A549 (cell line): ENCODE measurements at regions not wholly inside any gene's neighbourhood (a gene's known extent, or its start where the extent isn't known, plus 50 kb on each side); places are given as distances from the start of the nearest gene placed in this dataset.

Experiments used
- ATAC-seq, 2 experiments: fragments of 200-7000 bp in 1 of 2; fragments of >200 bp in 1 of 2; cut with Nextera tagmentation in 1 of 2; cut with Tn5 transposase in 1 of 2; 3 replicates each; pipeline versions ENCODE4 v1.8.0 to v1.9.1; 2018 to 2020; ENCODE audit warnings: mild to moderate bottlenecking in 1 of 2, moderate library complexity in 1 of 2
- CTCF ChIA-PET: fragments of 300-600 bp; sonication (Branson Sonifier 250); formaldehyde crosslinking; extraction: SDS; loops from one replicate; lab custom pipeline; 2021; ENCODE audit warnings: antibody characterized with exemption, inconsistent platforms; lab: Yijun Ruan, JAX
- POLR2A ChIA-PET: fragments of 350-600 bp; formaldehyde crosslinking; extraction: SDS; loops from one replicate; lab custom pipeline; 2021; ENCODE audit warnings: antibody characterized with exemption, inconsistent platforms; lab: Yijun Ruan, JAX
- DNase-seq, 2 experiments: peaks; one replicate each; pipeline versions ENCODE4 v3.0.0 to v3.0.0-alpha.2; 2011 to 2016; ENCODE audit warnings: low read depth in 1 of 2, low spot score in 1 of 2
- FAIRE-seq: peaks from 2 replicates; lab custom pipeline; 2011; peaks lifted over from hg19 to GRCh38; lab: Jason Lieb, UNC
- H3K27ac ChIP-seq, 2 experiments: fragments of >200 bp; sonication (Bioruptor Twin); formaldehyde crosslinking; 3 replicates each; pipeline ENCODE4 v1.5.1; 2016 to 2017
- H3K4me1 ChIP-seq: fragments of >200 bp; sonication (Bioruptor Twin); formaldehyde crosslinking; 3 replicates; pipeline ENCODE4 v1.6.1; 2016
- H3K4me2 ChIP-seq: fragments of >200 bp; sonication (Bioruptor Twin); formaldehyde crosslinking; 3 replicates; pipeline ENCODE4 v1.6.1; 2016
- H3K4me3 ChIP-seq: fragments of >200 bp; sonication (Bioruptor Twin); formaldehyde crosslinking; 3 replicates; pipeline ENCODE4 v1.5.1; 2016
- H3K9me3 ChIP-seq: fragments of >200 bp; sonication (Bioruptor Twin); formaldehyde crosslinking; 3 replicates; pipeline ENCODE4 v1.6.1; 2016
- CBX8 ChIP-seq: fragments of 200-600 bp; sonication (generic); IDR thresholded peaks from 2 replicates; pipeline ENCODE4 v1.6.1; 2016
- CEBPB ChIP-seq, 2 experiments: fragments of >200 bp in 1 of 2; sonication (Bioruptor Twin) in 1 of 2; formaldehyde crosslinking in 1 of 2; IDR thresholded peaks; 2 replicates each; pipeline ENCODE4 v1.6.1; 2012 to 2016
- CHD4 ChIP-seq: fragments of 200-600 bp; sonication (generic); IDR thresholded peaks from 2 replicates; pipeline ENCODE4 v1.6.1; 2016; ENCODE audit warnings: antibody characterized with exemption, mild to moderate bottlenecking, borderline replicate concordance
- EHF ChIP-seq: fragments of 250-450 bp; sonication (Bioruptor Pico); IDR thresholded peaks from 2 replicates; pipeline ENCODE4 v1.5.0; 2020; ENCODE audit warnings: mild to moderate bottlenecking
- EP300 ChIP-seq, 2 experiments: fragments of >200 bp; sonication (Bioruptor Twin); formaldehyde crosslinking; IDR thresholded peaks; 2 replicates in 1 of 2; 3 replicates in 1 of 2; pipeline ENCODE4 v1.6.1; 2016 to 2017
- ESRRA ChIP-seq: fragments of 150-350 bp; IDR thresholded peaks from 2 replicates; pipeline ENCODE4 v1.6.1; 2014; ENCODE audit warnings: mild to moderate bottlenecking, low read length, borderline replicate concordance
- FOXS1 ChIP-seq: fragments of 250-450 bp; sonication (Bioruptor Pico); IDR thresholded peaks from 2 replicates; pipeline ENCODE4 v1.5.0; 2020; ENCODE audit warnings: mild to moderate bottlenecking, moderate library complexity
- HEYL ChIP-seq: fragments of 250-450 bp; sonication (Bioruptor Pico); IDR thresholded peaks from 2 replicates; pipeline ENCODE4 v1.8.0; 2021; ENCODE audit warnings: mild to moderate bottlenecking, moderate library complexity
- HMGXB4 ChIP-seq: fragments of 250-450 bp; sonication (Bioruptor Pico); IDR thresholded peaks from 2 replicates; pipeline ENCODE4 v1.5.0; 2021; ENCODE audit warnings: mild to moderate bottlenecking, moderate library complexity, borderline replicate concordance
- HOXB13 ChIP-seq: fragments of 250-450 bp; sonication (Bioruptor Pico); IDR thresholded peaks from 2 replicates; pipeline ENCODE4 v1.5.0; 2020; ENCODE audit warnings: low read depth, mild to moderate bottlenecking, moderate library complexity
- HOXB5 ChIP-seq: fragments of 250-450 bp; sonication (Bioruptor Pico); IDR thresholded peaks from 2 replicates; pipeline ENCODE4 v1.5.0; 2020; ENCODE audit warnings: mild to moderate bottlenecking, moderate library complexity
- JUNB ChIP-seq: fragments of >200 bp; sonication (Bioruptor Twin); formaldehyde crosslinking; IDR thresholded peaks from 2 replicates; pipeline ENCODE4 v1.6.1; 2016
- KDM1A ChIP-seq: fragments of 200-600 bp; sonication (generic); IDR thresholded peaks from 2 replicates; pipeline ENCODE4 v1.6.1; 2016; ENCODE audit warnings: low read depth, mild to moderate bottlenecking
- MAFK ChIP-seq: fragments of 450-650 bp; IDR thresholded peaks from 2 replicates; pipeline ENCODE4 v1.6.1; 2014; ENCODE audit not compliant: partially characterized antibody
- MAZ ChIP-seq: fragments of 150-350 bp; IDR thresholded peaks from 2 replicates; pipeline ENCODE4 v1.6.1; 2014; ENCODE audit warnings: antibody characterized with exemption, low read depth, low read length, borderline replicate concordance
- MYC ChIP-seq: IDR thresholded peaks from 2 replicates; pipeline ENCODE4 v1.6.1; 2012; ENCODE audit warnings: mild to moderate bottlenecking, inconsistent platforms, low read length, improper control_type of control experiment, borderline replicate concordance
- RARB ChIP-seq: fragments of 250-450 bp; sonication (Bioruptor Pico); IDR thresholded peaks from 2 replicates; pipeline ENCODE4 v1.8.0; 2021; ENCODE audit warnings: mild to moderate bottlenecking, moderate library complexity
- RCOR1 ChIP-seq: fragments of 150-350 bp; IDR thresholded peaks from 2 replicates; pipeline ENCODE4 v1.6.1; 2014; ENCODE audit warnings: antibody characterized with exemption, low read length, low read depth
- RFX5 ChIP-seq: fragments of 450-650 bp; IDR thresholded peaks from 2 replicates; pipeline ENCODE4 v1.7.1; 2014; ENCODE audit warnings: antibody characterized with exemption, mild to moderate bottlenecking, moderate library complexity
- RNF2 ChIP-seq: fragments of 200-600 bp; sonication (generic); IDR thresholded peaks from 2 replicates; pipeline ENCODE4 v1.6.1; 2016; ENCODE audit warnings: low read depth, mild to moderate bottlenecking, antibody characterized with exemption, moderate library complexity, borderline replicate concordance
- SMC3 ChIP-seq: fragments of >200 bp; sonication (Bioruptor Twin); formaldehyde crosslinking; IDR thresholded peaks from 3 replicates; pipeline ENCODE4 v1.6.1; 2018; ENCODE audit warnings: inconsistent platforms
- SREBF2 ChIP-seq: fragments of 450-650 bp; IDR thresholded peaks from 2 replicates; pipeline ENCODE4 v1.6.1; 2014; ENCODE audit warnings: mild to moderate bottlenecking, moderate library complexity
- TFCP2L1 ChIP-seq: fragments of 250-450 bp; sonication (Bioruptor Pico); IDR thresholded peaks from 2 replicates; pipeline ENCODE4 v1.5.0; 2021; ENCODE audit warnings: mild to moderate bottlenecking
- TP53 ChIP-seq: fragments of 250-450 bp; sonication (Bioruptor Pico); IDR thresholded peaks from 2 replicates; pipeline ENCODE4 v1.5.0; 2021; ENCODE audit warnings: mild to moderate bottlenecking, moderate library complexity
- ZC3H11A ChIP-seq: fragments of 450-650 bp; IDR thresholded peaks from 2 replicates; pipeline ENCODE4 v1.6.1; 2014; ENCODE audit warnings: antibody characterized with exemption, mild to moderate bottlenecking
- ZSCAN20 ChIP-seq: fragments of 250-450 bp; sonication (Bioruptor Pico); IDR thresholded peaks from 2 replicates; pipeline ENCODE4 v1.8.0; 2022; ENCODE audit warnings: mild to moderate bottlenecking, moderate library complexity
- WGBS: methylation state at CpG from one replicate; pipeline ENCODE4 v1.1.6; 2017; ENCODE audit errors: missing lambda C conversion rate; 5-methylcytosine and 5-hydroxymethylcytosine counted together
- TF ChIP-seq, protein P1 (sequence below): fragments of >200 bp; sonication (Bioruptor Twin); formaldehyde crosslinking; IDR thresholded peaks from 3 replicates; pipeline ENCODE4 v1.5.1; 2016
- TF ChIP-seq, protein P2 (sequence below): IDR thresholded peaks from 2 replicates; pipeline ENCODE4 v1.6.1; 2012

DNA sequence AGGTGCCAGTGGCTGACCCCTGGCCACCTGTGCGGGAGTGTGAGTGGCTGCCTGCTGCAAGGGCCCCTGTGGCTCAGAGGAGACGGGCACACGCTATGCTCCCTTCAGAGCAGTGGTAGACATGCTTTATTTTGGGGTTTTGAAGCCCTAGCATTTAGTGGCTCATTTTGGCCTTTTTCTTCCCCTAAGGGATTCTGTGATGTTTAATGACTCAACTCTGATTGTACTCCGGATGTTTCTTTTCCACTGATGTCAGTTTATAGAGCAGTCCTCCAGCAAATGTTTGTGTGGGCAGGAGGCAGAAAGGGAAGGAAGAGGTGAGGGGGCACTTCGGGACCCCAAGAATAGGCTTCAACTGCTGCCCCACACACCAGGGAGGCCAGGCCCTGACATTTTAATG lies 288.9 kb upstream of the C2CD4B start:
- H3K4me2 ChIP-seq = no peak overlapping the region
- no peak overlapping the region for H3K4me3 ChIP-seq
- DNase-seq (no peak), ATAC-seq (no peak), FAIRE-seq (no peak)
- H3K9me3 ChIP-seq = no peaks in the 10 kb centered on the region
- ChIA-PET CTCF (no interaction called here), POLR2A (no interaction called here)
- no peak overlapping the region for H3K27ac ChIP-seq
- no peaks in the 10 kb centered on the region for H3K4me1 ChIP-seq
- WGBS = 77% methylated on average over 5 of the region's 5 CpGs
- TF ChIP-seq RARB (CRISPR knock-in tag) (no peak), JUNB (no peak), MAZ (no peak), RNF2 (no peak), TP53 (no peak), CBX8 (no peak), RFX5 (no peak), HOXB13 (CRISPR knock-in tag) (no peak), RCOR1 (no peak), ZSCAN20 (CRISPR knock-in tag) (no peak), CHD4 (no peak), MAFK (no peak), EP300 (IDR thresholded peaks at IDR 0.05) (no peak), CEBPB (IDR thresholded peaks at IDR 0.05) (no peak), HOXB5 (CRISPR knock-in tag) (no peak), TFCP2L1 (CRISPR knock-in tag) (no peak)
- TF ChIP-seq, protein P1, sequence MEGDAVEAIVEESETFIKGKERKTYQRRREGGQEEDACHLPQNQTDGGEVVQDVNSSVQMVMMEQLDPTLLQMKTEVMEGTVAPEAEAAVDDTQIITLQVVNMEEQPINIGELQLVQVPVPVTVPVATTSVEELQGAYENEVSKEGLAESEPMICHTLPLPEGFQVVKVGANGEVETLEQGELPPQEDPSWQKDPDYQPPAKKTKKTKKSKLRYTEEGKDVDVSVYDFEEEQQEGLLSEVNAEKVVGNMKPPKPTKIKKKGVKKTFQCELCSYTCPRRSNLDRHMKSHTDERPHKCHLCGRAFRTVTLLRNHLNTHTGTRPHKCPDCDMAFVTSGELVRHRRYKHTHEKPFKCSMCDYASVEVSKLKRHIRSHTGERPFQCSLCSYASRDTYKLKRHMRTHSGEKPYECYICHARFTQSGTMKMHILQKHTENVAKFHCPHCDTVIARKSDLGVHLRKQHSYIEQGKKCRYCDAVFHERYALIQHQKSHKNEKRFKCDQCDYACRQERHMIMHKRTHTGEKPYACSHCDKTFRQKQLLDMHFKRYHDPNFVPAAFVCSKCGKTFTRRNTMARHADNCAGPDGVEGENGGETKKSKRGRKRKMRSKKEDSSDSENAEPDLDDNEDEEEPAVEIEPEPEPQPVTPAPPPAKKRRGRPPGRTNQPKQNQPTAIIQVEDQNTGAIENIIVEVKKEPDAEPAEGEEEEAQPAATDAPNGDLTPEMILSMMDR = no peak
- TF ChIP-seq, protein P2, sequence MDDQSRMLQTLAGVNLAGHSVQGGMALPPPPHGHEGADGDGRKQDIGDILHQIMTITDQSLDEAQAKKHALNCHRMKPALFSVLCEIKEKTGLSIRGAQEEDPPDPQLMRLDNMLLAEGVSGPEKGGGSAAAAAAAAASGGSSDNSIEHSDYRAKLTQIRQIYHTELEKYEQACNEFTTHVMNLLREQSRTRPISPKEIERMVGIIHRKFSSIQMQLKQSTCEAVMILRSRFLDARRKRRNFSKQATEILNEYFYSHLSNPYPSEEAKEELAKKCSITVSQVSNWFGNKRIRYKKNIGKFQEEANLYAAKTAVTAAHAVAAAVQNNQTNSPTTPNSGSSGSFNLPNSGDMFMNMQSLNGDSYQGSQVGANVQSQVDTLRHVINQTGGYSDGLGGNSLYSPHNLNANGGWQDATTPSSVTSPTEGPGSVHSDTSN = no peak
- TF ChIP-seq, all 56 proteins: peak for 0

DNA sequence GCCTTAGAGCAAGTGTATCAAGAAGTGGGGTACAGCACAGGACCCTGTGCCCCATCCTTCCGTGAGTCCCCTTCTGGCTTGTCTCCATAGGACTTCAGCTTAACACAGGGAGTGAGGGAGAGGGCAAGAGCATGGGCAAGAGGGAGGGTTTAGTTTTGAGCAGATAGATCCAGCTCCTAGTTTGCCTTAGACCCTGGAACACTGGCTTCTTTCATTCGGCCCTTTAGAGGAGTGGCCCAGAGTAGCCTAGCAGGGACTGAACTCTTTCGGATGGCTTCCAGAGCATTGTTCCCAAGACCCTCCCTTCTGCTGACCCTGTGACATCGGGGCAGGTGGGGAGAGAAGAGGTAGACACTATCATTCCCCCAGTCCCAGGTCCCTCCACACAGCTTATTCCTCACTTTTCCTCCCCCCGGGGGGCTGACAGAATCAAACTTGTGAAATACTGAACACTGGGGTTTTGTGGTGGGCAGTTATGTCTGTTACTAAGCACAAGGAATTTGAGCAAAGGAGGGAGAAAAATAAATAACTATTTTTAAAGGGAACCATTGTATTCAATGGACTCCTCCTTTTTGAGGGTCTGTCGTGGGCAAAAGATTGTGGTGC lies 289.6 kb upstream of the C2CD4B start:
- Histone ChIP-seq H3K9me3 (no peaks in the 10 kb centered on the region), H3K4me1 (no peaks in the 10 kb centered on the region), H3K27ac (no peak overlapping the region), H3K4me2 (no peak overlapping the region), H3K4me3 (no peak overlapping the region)
- POLR2A ChIA-PET = no interaction called here
- TF ChIP-seq HMGXB4 (CRISPR knock-in tag) (no peak), ESRRA (no peak), ZC3H11A (no peak), JUNB (no peak), SMC3 (no peak), FOXS1 (CRISPR knock-in tag) (no peak), KDM1A (no peak), SREBF2 (no peak), MYC (no peak), HEYL (CRISPR knock-in tag) (no peak), EHF (no peak), HOXB5 (CRISPR knock-in tag) (no peak)
- TF ChIP-seq, protein P1 = no peak
- TF ChIP-seq, protein P2 = no peak
- FAIRE-seq (no peak), ATAC-seq (no peak), DNase-seq (no peak)
- CTCF ChIA-PET = no interaction called here
- 70% methylated on average over 6 of the region's 6 CpGs for WGBS
